Central memory CD4-positive, alpha-beta T cell (primary cell): ENCODE measurements at regions not wholly inside any gene's neighbourhood (a gene's known extent, or its start where the extent isn't known, plus 50 kb on each side); places are given as distances from the start of the nearest gene placed in this dataset.
"Not testable (repeated sequence)": the region's sequence is repeated elsewhere in the genome, so short reads cannot be mapped to it uniquely, and the experiment has no call there.

Source experiments
- DNase-seq: peaks from one replicate; pipeline ENCODE4 v3.0.0; 2022

DNA sequence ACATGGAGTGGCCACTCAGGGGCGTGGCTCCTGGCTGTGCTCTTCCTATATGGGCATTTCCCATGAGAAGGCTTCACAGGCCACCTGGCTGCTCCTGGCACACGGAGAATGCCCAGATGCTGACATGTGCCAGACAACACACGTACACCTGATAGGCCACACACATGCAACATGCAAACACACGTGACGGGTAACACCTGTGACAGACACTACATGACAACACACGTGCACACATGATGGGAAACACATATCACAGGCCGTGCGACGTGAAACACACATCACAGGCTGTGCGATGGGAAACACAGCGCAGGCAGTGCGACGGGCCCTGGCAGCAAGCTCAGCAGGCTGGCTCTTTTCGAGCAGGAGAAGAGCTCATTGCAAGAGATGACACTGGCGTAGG is 94.3 kb upstream of the HMX1 start:
- not testable (repeated sequence) for DNase-seq

DNA sequence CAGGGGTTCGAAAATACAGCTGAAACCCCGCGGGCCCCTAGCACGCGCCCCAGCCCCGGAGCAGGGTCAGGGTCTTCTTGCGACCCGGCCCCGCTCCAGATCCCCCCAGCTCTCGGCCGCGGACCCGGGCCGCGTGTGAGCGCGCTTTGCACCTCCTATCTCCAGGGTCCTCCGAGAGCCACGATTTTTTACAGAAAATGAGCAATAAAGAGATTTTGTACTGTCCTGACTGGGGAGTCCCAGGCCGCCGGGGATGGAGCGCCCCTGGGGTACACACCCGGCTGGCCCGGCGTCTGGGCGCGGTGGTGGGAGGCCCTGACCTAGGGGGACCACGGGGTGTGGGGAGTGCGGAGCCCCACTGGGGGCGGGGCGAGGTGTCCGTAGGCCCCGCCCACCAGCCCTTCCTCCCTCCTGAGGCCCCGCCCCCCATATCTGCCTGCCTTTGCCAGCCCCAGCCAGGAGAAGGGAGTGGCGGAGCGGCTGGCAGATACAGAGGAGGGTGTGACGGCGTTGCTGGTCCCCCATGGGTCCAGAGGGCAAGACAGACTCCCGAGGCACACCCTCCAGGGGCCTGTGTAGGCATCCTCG is 92.7 kb upstream of the HMX1 start:
- DNase-seq: not testable (repeated sequence)

DNA sequence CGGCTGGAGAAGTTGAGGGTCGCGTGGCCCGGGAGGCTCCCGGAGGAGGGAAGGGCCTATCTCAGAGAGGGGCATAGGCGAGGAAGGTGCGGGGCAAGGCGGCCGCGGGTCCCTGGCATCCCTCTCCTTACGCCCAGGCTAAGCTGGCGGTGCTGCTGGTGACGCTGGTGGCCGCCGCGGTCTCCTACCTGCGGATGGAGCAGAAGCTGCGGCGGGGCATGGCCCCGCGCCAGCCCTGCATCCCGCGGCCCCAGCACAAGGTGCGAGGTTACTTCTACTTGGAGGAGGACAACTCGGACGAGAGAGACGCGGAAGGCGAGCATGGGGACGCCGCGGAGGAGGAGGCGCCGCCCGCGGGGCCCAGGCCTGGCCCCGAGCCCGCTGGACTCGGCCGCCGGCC is 91.9 kb upstream of the HMX1 start:
- DNase-seq: not testable (repeated sequence)

DNA sequence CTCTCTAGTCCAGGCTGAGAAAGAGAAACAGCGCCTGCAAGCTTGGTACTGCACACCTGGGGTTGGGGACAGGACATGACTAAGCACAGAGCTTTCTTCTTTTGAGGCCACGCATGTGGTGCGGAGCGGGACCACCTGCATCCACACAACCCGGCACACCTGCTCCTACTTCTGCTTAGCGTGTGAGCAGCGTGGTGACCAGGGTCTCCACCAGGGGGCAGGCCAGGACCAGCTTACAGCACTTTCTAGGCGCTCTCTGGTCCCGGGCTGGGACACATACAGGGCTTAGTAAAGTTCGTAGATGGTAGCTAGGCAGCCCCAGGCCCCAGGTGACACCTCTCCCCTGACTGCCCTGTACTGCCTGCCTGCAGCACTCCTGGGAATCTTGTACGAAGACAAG is 89.7 kb upstream of the HMX1 start:
- not testable (repeated sequence) for DNase-seq

DNA sequence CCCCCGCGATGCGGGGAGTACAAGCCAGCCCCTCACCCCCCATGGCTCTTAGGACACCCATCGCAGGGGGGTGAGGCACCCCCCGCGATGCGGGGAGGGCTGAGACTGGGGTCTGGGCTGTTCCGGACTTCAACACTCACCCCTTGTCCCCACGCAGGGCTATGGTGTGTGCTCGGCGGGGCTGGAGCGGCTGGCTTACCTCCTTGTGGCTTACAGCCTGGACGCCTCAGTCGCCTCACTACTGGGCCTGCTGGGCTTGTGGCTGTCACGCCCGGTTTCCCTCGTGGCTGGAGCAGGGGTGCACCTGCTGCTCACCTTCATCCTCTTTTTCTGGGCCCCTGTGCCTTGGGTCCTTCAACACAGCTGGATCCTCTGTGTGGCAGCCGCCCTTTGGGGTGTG is 87.8 kb upstream of the HMX1 start:
- not testable (repeated sequence) for DNase-seq

DNA sequence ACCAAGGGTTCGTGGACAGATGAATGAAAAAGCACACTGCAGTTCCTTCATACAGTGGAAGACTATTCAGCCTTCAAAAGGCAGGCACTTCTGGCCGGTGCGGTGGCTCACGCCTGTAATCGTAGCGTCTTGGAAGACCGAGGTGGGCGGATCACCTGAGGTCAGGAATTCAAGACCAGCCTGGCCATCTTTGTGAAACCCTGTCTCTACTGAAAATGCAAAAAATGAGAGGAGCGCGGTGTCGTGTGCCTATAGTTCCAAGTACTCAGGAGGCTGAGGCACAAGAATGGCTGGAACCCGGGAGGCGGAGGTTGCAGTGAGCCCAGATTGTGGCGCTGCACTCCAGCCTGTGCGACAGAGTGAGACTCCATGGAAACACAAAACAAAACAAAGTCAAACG is 82.4 kb upstream of the HMX1 start:
- DNase-seq: not testable (repeated sequence)

DNA sequence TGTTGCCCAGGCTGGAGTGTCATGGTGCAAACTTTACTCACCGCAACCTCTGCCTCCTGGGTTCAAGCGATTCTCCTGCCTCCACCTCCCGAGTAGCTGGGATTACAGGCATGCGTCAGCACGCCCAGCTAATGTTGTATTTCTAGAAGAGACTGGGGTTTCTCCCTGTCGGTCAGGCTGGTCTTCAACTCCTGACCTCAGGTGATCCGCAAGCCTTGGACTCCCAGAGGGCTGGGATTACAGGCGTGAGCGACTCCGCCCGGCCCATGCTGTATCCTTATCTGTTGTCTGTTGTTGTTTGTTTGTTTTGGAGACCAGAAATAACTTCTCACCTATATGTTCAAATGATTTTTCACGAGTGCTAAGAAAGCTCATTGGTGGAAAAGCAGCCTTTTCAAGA is 81.2 kb upstream of the HMX1 start:
- not testable (repeated sequence) for DNase-seq

DNA sequence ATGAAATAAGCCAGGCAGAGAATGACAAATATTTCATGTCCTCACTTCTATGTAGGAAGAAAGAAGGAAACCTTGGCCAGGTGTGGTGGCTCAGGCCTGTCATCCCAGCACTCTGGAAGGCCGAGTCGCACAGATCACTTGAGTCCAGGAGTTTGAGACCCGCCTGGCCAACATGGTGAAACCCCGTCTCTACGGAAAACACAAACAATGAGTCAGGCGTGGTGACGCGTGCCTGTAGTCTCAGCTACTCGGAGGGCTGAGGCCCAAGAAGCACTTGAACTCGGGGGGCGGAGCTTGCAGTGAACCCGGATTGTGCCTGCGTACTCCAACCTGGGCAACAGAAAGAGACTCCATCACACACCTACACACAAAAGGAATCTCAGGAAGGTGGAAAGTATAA is 80.5 kb upstream of the HMX1 start:
- not testable (repeated sequence) for DNase-seq

DNA sequence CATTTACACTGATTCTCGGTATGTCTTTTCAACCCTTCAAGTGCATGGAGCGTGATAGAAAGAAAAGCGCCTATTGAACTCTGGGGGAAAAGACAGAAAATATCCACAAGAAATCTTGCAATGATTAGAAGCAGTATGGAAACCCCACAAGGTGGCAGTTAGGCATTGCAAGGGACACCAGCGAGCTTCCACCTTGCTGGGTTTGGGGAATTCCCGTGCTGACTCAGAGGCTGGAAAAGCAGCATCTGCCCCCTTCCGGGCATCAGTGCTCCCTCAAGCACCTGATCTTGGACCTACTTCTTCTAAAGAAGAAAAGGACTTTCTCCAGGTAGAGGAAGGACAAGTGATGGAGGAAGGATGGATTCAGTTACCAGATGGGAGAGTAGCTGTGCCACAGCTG is 73.9 kb upstream of the HMX1 start:
- not testable (repeated sequence) for DNase-seq

DNA sequence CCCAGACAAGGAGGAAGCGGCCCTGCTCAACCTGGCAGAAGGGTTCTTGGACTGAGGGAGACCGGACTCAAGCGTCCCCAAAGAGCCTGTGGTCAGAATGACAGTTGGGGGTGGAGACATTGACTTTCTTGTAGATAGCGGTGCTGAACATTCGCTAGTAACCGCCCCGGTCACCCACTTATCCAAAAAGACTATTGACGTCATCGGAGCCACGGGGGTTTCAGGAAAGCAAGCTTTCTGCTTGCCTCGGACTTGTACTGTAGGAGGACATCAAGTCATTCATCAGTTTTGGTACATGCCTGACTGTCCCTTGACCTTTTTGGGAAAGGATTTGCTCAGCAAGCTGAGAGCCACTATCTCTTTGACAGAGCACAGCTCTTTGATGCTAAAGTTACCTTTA is 71.7 kb upstream of the HMX1 start:
- DNase-seq: not testable (repeated sequence)

DNA sequence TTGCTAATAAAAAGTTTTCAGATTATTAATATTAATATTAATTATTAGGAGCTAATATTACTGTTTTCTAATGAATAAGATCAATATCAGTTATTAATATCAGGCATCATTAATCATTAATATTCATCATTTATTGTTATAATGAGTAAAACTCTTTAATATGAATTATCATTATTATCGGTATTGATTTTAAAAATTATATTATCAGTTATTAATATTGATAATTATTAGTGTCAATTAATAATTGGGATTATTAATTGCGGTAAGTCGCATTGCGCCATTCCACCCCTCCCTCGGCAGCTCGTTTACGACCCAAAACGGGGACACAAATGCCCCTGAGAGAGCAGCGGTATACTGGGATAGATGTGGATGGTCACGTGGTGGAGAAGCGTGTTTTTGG is 70.4 kb upstream of the HMX1 start:
- DNase-seq: not testable (repeated sequence)

DNA sequence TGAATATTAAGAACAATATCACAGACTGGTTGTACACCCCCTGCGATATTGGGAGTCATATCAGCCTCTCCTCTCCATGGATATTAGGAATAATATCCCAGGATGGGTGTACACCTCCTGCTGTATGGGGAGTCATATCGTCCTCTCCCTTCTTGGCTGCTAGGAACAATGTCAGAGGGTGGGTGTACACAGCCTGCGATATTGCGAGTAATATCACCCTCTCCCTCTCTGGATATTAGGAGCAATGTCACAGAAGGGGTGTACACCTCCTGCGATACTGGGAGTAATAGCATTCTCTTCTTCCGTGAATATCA is 69.8 kb upstream of the HMX1 start:
- not testable (repeated sequence) for DNase-seq

DNA sequence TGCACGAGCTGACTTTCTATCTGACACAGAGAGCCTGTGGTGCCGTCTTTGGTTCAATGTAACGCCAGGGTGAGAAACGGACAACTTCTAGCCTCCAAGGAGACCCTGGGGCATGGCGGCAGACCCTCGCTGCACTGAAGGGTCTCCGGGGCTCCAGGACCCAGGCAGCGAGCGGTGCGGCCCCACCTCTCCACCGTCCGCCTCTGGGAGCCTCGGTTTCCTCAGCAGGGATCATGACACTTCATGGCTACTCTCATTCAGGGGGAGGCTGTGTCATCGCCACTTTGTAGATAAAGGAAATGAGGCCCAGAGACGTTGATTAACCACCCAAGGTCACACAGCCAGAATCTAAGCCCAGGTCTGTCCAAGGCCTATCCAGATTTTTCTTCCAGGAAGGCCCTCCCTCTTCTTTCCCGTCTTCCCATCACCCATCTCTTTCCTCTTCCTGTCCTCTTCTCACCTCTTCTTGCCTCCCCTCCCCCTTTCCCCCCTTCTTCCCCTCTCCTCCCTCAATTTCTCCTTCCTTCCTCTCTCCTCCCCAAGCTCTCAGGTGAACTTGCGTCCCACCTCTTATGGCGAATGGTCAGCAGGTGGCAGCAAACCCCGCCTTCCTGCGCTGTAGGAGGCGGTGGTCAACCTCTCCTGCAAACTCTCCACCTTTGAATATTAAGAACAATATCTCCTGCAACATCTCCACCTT is 69.3 kb upstream of the HMX1 start:
- DNase-seq: no peak

DNA sequence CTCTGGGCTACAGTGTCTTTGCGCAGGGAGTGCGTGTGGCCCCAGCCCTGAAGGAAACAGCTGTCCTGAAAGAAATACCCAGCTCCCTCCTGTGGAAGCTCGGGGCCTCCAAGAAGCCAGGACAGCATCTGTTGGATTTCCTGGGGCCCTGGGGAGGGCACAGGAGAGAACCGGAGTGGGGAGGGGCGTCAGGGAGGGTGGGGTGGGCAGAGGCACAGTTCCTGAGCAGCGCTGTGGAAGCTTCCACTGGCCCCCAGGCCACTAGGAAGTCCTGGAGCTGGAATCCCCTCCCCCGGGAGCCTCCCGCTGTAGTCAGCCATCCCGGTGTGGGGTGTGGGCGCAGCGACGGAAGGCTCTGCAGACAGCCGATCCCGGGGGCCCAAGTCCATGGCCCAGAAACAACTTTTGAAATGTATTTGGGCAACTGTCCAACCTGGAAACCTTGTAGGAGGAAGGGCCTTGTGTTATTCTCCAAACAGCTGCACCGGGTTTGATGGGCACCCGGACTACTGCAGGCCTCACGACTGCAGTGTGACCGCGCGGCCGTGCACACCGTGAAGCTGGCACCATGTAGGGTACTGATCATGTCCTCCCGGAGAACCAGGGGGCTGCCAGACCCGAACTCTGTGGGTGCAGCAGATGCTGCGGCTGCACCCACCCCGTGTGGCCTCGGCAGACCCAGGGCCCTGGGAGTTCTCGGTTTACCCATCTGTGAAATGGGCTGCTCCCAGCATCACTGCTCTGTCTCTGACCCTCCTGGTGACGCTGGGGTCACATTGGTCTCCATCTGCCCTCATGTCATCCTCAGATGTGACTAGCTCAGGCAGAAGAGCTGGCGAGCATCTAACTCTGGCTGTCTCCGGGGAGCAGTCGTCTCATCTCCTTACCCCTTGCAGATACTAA is 68.5 kb upstream of the HMX1 start:
- no peak for DNase-seq

DNA sequence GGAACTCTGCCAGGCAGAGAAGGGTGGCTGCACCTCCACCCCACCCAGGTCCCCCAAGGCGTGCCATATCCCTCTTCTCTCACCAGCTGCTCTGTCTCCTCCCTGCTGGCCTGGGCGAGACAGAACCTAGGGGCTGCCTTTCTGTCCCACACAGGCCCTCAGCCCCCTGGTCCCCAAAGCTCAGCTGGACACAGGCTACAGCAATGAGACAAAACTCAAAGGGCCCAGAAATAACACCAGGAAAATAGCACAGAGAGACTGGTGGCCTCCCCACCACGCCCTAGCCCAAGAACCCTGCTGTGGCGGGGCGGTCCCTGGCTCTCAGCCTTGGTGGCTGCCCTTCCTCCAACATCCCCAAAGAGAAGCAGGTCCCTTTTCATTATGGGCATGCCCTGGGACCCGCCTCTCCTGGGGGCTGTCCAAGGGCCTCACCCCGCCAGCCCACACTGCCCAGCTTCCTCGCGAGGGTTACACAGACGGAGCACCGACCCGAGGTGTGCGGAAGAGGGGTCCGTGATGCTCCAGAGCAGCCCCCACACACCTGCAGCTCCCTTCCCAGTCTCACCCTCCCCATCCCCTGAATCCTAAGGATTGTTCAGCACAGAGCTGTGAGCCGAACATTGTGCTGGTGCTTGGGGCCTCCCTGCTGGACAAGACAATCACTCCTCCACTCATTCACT is 67.7 kb upstream of the HMX1 start:
- no peak for DNase-seq

DNA sequence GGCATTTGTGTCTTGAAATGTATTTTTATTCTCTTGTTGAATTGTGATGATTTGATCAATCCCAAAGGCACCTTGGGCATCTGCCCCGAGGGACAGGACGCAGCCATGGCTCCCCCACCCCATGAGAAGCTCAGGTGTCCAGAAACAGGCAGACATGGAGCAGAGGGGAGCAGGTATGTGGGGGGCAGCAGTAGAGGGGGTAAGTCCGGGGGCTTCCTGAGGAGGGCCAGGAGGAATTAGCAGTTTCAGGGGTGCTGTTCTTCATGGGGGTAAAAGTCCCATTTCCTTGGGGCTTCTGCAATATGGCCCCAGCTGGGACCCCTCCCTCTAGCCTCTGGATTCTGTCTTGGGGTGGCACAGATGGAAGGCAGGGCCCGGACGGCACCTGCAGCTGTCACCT is 67.0 kb upstream of the HMX1 start:
- no peak for DNase-seq

DNA sequence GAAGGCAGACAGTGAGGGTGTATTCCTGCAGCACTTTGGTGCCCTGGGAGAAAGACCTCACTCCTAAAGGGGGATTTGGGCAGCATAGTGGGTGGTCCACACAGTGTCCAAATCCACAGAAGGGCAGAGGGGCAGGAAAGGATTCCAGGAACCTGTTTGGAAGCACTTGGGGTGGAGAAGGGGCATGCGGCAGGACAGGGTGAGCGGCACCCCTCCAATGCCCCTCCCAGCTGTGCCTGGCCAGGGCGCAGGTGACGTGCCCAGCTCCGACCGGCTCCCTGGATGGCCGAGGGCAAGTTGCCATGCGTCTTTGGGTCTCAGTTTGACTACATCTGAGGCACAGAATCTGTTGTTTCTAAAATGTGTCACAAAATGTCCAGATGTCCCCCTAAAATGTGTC is 66.5 kb upstream of the HMX1 start:
- no peak for DNase-seq

DNA sequence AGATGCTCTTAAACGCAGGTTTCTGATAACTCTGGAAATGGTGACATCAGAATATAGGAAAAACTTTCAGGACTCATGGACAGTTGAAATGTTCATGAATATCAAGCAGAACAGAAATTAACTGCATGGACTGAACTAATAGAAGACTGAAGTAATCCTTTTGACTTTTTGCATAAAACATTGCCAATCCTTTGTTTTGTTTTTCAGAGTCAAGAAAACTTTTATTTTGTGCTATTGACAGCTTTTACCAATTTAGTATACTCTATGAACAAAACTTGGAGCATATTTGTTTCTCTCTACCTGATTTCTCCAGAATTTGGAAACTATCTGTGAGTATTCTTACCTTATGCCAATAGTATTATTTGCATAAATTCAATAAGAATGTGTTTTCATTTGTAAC is 61.2 kb upstream of the HMX1 start:
- no peak for DNase-seq

DNA sequence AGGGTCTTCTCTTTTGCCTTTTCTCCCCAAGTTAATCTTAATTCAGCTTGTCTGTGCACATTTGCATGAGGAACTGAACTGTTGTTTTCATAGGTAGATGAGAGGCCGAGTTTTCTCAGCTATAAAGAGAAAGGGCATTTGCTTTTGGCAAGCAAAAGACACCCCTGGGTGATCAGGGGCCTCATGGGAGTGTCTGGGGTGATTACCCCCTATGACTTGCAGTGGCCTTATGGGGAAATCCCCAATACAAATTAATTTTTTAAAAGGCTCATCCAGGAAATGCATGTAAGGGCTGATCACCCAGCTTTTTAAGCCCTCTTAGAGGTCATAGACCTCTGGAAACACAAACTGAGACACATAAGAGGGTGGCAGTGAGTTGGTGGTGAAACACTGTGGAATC is 56.4 kb upstream of the HMX1 start:
- DNase-seq: no peak

DNA sequence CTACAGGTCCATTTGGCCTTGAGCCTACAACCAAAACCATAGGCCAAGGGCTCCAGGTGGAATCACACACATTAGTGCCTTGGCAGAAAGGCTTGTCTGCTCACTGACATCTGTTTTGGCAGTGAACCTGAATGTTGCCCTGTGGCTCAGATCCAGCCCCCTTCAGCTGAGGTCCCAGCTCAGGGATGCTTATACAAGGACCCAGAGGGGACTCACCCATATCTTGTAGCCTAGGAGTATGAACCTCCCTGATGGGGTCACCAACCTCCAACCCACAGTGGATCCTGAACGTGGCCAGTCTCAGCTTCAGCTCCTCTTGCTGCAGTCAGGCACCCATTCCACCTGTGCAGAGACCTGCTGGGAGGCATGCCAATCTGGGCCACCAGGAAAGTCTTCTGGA is 50.8 kb upstream of the HMX1 start:
- no peak for DNase-seq

DNA sequence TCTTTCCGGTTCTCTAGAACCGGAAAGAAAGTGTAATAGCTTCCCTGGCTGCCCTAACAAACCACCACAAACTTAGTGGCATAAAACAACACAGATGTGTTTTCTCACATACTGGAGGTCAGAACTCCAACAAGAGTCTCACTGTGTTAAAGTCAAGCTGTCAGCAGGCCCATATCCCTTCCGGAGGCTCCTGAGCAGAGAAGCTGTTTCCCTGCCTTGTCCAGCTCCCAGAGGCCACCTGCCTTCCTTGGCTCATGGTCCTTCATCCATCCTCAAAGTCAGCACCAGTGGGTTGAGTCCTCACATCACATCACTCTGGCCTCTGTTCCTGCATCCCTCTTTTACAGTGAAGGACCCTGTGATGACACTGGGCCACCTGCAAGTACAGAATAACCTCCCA is 49.8 kb upstream of the HMX1 start:
- no peak for DNase-seq
